GM18868 (cell line): ENCODE measurements at regions not wholly inside any gene's neighbourhood (a gene's known extent, or its start where the extent isn't known, plus 50 kb on each side); places are given as distances from the start of the nearest gene placed in this dataset.
"Not testable (repeated sequence)": the region's sequence is repeated elsewhere in the genome, so short reads cannot be mapped to it uniquely, and the experiment has no call there.

Source experiments
- ATAC-seq: cut with Tn5 transposase; IDR thresholded peaks from one replicate; pipeline ENCODE4 v1.9.1; 2021; ENCODE audit warnings: mild to moderate bottlenecking, moderate library complexity; ENCODE audit not compliant: unreplicated experiment

- ATAC-seq: no peak
These were observed 158.3 kb upstream of the KCND2 start for GRCh38 chr7:120114626-120115025.

DNA sequence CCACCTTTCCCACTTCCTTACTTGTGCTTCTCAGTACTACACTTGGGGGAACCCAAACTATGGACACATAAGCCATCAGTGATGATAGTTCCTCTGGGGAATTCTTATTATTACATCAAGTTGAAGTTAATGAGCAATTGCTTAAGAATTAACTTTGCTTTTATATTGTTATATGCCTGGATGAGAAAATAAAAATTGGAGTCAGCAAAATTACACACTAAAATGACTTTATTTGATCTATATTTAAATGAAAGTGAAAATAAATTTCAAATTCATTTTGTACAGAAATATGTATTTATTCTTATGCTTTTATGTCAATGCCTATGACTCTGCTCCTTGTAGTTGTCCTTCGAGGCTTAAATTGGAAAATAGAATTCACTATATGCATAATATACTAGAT lies 149.4 kb upstream of the KCND2 start:
- no peak for ATAC-seq

DNA sequence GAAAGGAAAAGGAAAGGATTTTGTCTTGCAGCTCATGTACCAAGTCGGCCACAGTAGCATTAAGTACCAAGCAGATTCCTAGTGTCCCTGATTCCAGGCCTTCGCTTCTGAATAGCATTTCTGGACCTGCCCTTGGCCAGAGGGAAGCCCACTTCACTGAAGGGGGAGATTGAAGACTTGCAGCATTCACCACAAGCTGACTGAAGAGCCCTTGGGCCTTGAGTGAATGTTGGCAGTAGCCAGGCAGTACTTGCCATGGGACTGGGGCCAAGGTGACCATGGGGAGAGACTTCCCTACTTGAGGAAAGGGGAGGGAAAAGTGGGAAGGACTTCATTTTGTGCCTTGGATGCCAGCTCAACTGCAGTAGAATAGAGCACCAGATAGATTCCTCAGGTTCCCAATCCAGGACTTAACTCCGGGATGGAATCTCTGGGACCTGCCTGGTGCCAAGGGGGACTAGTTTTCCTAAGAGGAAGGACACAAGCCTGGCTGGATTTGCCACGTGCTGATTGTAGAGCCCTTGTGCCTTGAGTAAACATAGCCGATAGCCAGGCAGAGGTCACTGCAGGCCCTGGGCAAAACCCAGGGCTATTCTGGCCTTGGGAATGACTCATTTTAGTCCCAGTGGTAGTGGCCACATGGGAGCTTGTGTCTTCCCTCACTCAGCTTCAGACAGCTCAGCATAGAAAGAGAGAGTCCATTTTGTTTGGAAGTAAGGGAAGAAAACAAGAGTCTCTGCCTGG lies 141.7 kb upstream of the KCND2 start:
- no peak for ATAC-seq

GRCh38 chr7:120138497-120138896 lies 134.5 kb upstream of the KCND2 start:
- ATAC-seq: no peak

DNA sequence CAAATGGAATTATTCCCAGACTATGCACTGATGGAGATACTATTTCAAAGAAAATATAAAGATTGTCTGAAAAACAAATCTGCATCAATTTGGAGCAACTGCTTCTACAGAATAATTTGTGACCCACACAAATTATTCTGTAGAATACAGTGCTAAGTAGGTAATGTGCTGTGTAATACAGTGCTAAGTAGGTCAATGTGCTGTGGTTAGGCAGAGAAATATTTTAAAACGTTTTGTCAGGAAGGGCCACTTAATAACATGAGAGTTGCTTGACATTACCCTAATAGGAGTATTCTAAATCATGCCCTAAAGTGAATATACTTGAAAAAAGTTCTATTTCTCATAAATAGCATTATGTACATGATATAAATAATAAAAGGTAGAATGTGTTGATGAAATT lies 116.5 kb upstream of the KCND2 start:
- no peak for ATAC-seq

- no peak for ATAC-seq
These were observed 112.8 kb upstream of the KCND2 start for GRCh38 chr7:120160166-120160565.

- ATAC-seq: no peak
These were observed 109.5 kb upstream of the KCND2 start for GRCh38 chr7:120163449-120163848.

DNA sequence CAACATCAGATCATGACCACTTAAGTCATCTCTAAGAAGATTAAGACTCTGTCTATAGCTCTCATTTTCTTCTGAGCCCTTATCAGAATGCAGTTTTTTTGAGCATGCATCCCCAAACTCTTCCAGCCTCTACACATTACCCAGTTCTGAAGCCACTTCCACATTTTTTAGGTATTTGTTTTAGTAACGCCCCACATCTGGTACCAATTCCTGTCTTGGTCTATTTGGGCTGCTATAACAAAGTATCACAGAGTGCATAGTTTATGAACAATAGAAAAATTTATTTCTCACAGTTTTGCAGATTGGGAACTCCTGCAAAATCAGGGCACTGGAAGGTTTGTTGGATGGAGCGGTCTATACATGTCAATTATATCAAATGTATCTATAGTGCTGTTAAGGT lies 107.7 kb upstream of the KCND2 start:
- ATAC-seq: no peak

DNA sequence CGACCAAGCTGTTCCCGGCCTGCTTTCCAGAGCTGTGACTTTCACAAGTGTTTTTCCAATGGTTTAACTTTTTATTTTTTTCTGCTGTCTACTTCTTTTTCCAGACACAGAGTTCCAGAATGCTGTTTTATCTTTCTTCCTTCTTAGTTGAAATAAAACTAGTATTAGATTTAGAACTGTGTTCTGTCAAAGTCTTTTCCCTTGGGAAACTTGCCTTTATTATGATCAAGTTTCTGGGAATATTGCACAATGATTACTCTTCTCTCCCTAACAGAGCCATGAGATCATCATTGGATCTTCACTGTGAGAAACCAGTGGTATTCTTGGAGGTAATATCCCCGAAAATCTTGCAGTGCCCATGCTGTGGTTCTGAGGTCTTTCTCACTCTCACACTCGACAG lies 104.9 kb upstream of the KCND2 start:
- no peak for ATAC-seq

DNA sequence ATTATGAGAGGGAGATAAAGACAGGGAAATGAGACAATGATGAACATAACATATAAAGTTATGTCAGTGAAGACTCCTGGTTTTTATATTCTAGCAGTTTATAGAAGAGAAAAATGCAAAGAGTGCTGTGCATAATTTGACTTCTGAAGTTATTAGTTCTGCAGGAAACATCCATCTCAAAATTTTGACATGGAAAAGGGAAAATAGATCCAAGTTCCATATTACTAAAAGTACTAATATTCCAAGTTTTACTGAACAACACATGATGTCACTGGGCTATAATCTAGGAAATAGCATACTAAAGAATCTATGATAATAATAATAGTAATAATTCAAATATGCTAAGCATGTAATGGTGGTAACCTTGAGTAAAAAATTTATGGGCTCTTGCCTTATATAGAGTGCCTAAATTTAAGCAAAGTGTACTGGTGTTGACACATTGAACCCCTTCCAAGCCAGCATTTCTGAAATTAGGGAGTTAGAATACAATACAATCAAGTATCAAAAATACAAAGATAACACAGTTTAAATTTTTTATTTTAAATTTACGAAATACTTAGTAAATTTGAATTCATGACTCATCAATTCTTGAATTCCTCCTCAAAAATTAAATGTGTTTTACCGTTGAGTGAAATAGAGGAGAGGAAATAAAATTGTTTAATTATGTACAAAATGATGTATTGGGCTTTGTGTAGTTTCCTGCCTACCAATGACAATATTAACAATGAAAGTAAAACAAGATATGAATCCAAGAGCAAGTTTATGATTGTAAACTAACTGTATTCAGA lies 102.8 kb upstream of the KCND2 start:
- no peak for ATAC-seq

DNA sequence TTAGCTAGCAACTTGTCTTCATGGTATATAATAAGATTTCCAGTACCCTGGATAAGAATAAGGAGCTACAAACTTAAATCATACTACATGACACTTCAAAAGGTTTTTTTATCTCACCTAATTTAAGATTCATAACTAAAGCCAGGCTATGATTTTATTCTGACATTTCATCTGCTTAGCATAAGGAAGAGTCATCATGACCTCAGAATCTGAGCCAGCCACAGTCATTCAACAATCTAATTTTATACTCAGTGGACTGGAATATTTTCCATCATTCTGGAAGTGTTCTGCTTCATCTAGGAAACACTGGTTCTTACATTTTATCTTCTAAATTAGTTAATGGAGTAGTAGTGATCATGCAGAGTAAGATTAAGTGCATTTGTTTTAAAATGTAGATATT lies 102.1 kb upstream of the KCND2 start:
- ATAC-seq: no peak

GRCh38 chr7:120171406-120171805 lies 101.6 kb upstream of the KCND2 start:
- ATAC-seq: no peak

- no peak for ATAC-seq
These were observed 92.8 kb upstream of the KCND2 start for GRCh38 chr7:120180221-120180620.

- ATAC-seq: peak; percentile 70
These were observed 91.5 kb upstream of the KCND2 start for GRCh38 chr7:120181499-120181898.

GRCh38 chr7:120184866-120185265 lies 88.1 kb upstream of the KCND2 start:
- ATAC-seq: no peak

DNA sequence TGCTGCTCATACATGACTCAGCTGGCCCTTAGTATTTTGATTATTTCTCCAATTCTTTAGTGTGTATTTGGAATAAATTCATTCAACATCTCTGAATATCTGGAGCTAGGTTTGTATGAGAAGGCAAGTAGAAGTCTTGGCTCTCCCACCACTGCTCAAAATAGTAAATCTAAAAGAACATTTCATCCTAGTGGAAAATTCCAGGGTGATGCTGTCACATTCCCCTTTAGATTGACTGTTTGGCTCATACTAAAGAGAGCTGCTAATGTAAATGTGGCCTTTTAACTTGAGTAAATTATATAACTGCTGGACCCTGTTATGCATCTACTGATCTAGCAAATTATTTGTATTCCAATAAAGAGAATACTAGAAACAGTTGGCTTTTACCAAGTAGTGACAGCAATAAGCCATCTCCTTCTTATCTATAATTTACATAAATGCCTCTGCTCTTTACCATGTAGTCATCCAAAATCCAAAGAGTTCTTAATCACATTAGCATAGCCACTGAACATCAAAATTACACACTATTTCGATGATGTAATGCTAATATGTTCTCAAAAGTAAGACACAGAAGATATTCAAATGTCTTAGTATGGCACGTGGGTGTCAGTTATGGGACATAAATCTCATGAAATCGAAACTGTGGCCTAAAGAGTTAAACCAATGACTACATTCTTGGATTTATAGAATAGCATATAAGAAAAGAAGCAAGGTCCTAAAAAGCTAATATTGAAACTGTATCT lies 86.9 kb upstream of the KCND2 start:
- no peak for ATAC-seq

DNA sequence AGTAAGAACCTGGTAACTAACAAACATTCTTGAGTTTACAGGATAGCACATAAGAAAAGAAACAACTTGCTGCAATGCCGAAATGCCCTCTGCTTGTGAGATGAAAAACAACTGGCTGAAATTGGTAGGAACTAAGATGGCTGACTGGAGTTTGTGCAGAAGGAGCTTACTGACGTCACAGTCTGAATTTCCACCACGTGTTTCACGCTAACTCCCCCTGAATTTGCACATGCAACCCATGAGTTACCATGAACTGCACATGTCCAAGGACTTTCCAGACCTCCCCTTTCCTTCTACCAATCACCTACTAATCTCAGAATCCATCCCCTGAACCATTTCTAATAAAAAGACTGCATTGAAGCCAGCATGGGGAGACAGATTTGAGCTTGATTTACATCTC lies 86.3 kb upstream of the KCND2 start:
- no peak for ATAC-seq

DNA sequence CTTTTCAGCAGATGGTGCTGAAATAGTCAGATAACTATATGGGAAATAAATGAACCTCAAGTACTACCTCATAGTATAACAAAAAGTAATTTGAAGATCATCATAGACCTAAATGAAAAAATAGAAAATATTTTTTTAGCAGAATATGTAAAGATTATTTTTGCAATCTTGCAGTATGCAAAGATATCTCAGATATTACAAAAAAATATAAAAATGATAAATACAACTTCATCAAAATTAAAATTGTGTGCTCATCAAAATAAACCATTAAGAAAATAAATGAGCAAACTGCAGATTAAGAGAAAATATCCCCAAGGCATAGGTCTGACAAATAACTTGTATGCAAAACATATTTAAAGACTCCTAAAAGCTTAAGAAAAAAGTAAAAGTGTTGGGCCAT lies 83.4 kb upstream of the KCND2 start:
- no peak for ATAC-seq

DNA sequence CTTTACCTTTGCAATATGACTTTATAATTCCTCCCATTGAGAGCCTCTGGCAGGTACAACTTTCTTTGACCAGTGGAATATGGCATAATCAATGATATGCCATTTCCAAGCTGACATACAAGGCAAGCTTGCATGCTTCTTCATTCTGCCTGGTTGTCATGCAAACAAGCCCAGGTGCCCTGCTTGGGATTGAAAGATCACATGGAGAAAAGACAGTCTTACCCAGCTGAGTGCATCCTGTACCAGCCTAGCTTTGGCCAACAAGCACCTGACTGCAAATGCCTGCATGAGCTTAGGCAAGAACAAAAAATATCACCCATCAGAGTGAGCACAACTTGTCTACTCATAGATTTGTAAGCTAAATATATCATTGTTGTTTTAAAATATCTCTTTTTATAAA lies 82.9 kb upstream of the KCND2 start:
- no peak for ATAC-seq

DNA sequence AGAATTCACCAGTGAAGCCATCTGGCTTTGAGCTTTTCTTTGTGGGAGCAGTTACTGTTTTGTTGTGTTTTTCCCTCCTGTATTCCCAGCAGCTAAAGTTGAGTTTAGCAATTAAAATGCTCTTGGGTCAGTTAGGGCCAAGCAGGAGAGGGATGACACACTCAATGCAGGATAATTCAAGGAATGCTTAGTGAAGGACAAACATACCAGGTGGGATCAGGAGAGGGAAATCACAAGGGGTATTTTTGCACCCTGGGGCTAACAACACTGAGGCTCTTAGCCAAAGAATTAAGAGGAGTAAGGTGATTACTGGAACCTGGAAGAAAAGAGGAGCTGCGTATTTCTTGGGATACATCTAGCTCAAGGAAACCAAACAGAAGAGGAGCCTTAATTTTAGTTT lies 82.4 kb upstream of the KCND2 start:
- ATAC-seq: no peak

DNA sequence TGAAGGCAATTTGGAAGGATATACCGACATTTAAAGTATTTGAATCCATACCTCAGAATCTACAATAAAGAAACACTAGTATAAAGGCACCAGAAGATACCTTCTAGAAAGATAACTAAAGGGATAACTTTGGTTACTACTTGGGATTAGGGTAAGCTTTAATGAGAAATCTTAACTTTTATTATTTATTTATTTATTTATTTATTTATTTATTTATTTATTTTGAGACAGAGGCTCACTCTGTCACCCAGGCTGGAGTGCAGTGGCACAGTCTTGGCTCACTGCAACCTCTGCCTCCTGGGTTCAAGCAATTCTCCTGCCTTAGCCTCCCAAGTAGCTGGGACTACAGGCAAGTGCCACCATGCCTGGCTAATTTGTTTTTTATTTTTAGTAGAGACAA lies 81.6 kb upstream of the KCND2 start:
- not testable (repeated sequence) for ATAC-seq

GRCh38 chr7:120201290-120201689 lies 71.7 kb upstream of the KCND2 start:
- no peak for ATAC-seq
